ENCODE measurements at regions not wholly inside any gene's neighbourhood (a gene's known extent, or its start where the extent isn't known, plus 50 kb on each side); places are given as distances from the start of the nearest gene placed in this dataset.
A peak's percentile ranks its signal among the peaks of the same experiment; 100 is the strongest.

DNA sequence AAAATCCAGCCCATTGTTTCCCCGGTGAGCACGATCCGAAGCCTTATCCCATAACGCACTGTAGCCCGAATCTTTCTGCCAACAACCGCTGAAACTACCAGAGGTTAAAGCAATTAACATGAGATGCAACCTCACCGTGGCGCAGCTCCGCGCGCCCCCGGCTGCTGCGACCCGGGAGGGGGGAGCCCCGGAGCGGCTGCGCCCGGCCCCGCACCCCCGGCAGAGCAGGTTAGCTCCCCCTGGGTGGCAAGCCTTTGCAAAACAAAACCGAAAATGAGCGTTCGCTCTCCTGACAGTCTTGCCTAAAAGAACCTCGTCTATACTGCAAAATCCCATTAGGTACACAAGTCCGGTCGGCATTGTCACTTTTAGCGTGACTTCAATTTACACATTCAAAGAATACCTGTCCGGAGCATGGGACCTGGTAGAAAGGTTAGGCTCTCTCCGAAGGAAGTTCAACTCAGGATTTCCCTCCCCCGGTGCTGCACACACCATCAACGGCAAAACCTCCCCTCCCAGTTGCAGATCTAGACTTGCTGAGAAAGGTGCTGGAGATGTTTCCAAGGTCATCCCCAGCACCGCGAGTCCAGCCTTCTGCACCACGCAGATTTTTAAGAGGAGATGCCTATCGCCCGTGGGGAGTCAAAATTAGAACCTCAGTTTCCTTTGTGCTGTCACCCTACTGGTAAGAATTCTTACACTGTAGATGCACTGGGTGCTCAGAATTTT lies 107.5 kb downstream of the ZNF281 start:
- H3K27ac ChIP-seq = peak overlapping the region in 3 of 4 donors; percentile 21 to 74 (median 54)
- H3K4me1 ChIP-seq = peaks cover 0 to 7% (median 3%) of the 10 kb centered on the region in 4 donors
- TF ChIP-seq POLR2A (IDR thresholded peaks at IDR 0.05) = no peak
- TF ChIP-seq, protein P1, sequence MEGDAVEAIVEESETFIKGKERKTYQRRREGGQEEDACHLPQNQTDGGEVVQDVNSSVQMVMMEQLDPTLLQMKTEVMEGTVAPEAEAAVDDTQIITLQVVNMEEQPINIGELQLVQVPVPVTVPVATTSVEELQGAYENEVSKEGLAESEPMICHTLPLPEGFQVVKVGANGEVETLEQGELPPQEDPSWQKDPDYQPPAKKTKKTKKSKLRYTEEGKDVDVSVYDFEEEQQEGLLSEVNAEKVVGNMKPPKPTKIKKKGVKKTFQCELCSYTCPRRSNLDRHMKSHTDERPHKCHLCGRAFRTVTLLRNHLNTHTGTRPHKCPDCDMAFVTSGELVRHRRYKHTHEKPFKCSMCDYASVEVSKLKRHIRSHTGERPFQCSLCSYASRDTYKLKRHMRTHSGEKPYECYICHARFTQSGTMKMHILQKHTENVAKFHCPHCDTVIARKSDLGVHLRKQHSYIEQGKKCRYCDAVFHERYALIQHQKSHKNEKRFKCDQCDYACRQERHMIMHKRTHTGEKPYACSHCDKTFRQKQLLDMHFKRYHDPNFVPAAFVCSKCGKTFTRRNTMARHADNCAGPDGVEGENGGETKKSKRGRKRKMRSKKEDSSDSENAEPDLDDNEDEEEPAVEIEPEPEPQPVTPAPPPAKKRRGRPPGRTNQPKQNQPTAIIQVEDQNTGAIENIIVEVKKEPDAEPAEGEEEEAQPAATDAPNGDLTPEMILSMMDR (IDR thresholded peaks at IDR 0.05) = peak in 1 of 6 experiments; percentile 2

DNA sequence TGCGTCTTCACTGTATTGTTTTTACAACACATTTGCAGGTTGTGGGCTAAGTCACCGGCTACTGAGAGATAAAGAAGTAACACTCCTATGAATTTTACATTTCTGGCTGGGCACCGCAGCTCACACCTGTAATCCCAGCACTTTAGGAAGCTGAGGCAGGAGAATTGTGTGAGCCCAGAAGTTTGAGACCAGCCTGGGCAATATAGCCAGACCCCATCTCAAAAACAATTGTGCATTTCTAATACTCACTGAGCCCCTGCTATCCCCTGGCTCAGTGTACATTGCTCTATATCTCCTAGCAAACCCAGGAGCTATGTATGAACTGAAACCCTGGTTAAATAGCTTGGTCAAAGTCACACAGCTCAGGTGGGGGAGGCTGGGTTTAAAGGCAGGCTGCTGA lies 108.7 kb downstream of the ZNF281 start:
- H3K4me1 ChIP-seq = peaks cover 0 to 6% (median under 1%) of the 10 kb centered on the region in 4 donors
- no peak for TF ChIP-seq POLR2A (IDR thresholded peaks at IDR 0.05)
- TF ChIP-seq, protein P1 (IDR thresholded peaks at IDR 0.05) = no peak
- no peaks in the 10 kb centered on the region for H3K27me3 ChIP-seq
- DNase-seq = no peak
- no peaks in the 10 kb centered on the region for H3K36me3 ChIP-seq
- no peak overlapping the region for H3K27ac ChIP-seq
- peak overlapping the region in 1 of 4 donors; percentile 84 for H3K4me3 ChIP-seq
- no peaks in the 10 kb centered on the region for H3K9me3 ChIP-seq

More for the DNA sequence above, 107.5 kb downstream of the ZNF281 start:
- H3K9me3 ChIP-seq = no peaks in the 10 kb centered on the region
- H3K36me3 ChIP-seq = no peaks in the 10 kb centered on the region
- peak; percentile 57 to 68 (median 61) for DNase-seq
- H3K27me3 ChIP-seq = no peaks in the 10 kb centered on the region
- H3K4me3 ChIP-seq = peak overlapping the region; percentile 51 to 84 (median 60)

- no peak for TF ChIP-seq POLR2A (IDR thresholded peaks at IDR 0.05)
- TF ChIP-seq, protein P1 (IDR thresholded peaks at IDR 0.05) = no peak
- Histone ChIP-seq H3K27me3 (no peaks in the 10 kb centered on the region), H3K4me1 (peaks cover 0 to 6% (median 0%) of the 10 kb centered on the region in 4 donors), H3K4me3 (no peak overlapping the region), H3K27ac (no peak overlapping the region), H3K36me3 (no peaks in the 10 kb centered on the region), H3K9me3 (no peaks in the 10 kb centered on the region)
- no peak for DNase-seq
These were observed 110.3 kb downstream of the ZNF281 start for GRCh38 chr1:200299571-200299970.

- H3K4me1 ChIP-seq = peaks cover 0 to 6% (median 0%) of the 10 kb centered on the region in 4 donors
- H3K4me3 ChIP-seq = no peak overlapping the region
- H3K9me3 ChIP-seq = no peaks in the 10 kb centered on the region
- H3K36me3 ChIP-seq = no peaks in the 10 kb centered on the region
- TF ChIP-seq, protein P1 (IDR thresholded peaks at IDR 0.05) = no peak
- no peak for TF ChIP-seq POLR2A (IDR thresholded peaks at IDR 0.05)
- H3K27ac ChIP-seq = peak overlapping the region in 1 of 4 donors; percentile 21
- peak in 1 of 3 donors; percentile 68 for DNase-seq
- no peaks in the 10 kb centered on the region for H3K27me3 ChIP-seq
These were observed 111.6 kb downstream of the ZNF281 start for GRCh38 chr1:200298242-200298641.

- no peak for TF ChIP-seq POLR2A (IDR thresholded peaks at IDR 0.05)
- TF ChIP-seq, protein P1 (IDR thresholded peaks at IDR 0.05) = no peak
- no peak overlapping the region for H3K4me3 ChIP-seq
- no peaks in the 10 kb centered on the region for H3K4me1 ChIP-seq
- no peaks in the 10 kb centered on the region for H3K27me3 ChIP-seq
- no peaks in the 10 kb centered on the region for H3K9me3 ChIP-seq
- H3K36me3 ChIP-seq = no peaks in the 10 kb centered on the region
- no peak for DNase-seq
- H3K27ac ChIP-seq = no peak overlapping the region
These were observed 113.7 kb downstream of the ZNF281 start for GRCh38 chr1:200296091-200296661.

All from Peyer's patch (tissue), 4 donors.